ENCODE measurements at regions not wholly inside any gene's neighbourhood (a gene's known extent, or its start where the extent isn't known, plus 50 kb on each side); places are given as distances from the start of the nearest gene placed in this dataset.
"Not testable (repeated sequence)": the region's sequence is repeated elsewhere in the genome, so short reads cannot be mapped to it uniquely, and the experiment has no call there.

GRCh38 chr15:20188611-20189010, 353.0 kb downstream of the GOLGA6L6 start:
- CTCF ChIA-PET; H3K27me3 Mint-ChIP-seq; H3K36me3 Mint-ChIP-seq (ENCODE audit: low read depth); H3K4me1 Mint-ChIP-seq; H3K27ac Mint-ChIP-seq; H3K9me3 Mint-ChIP-seq; POLR2A ChIA-PET; DNase-seq; H3K4me3 Mint-ChIP-seq: not testable (repeated sequence)

- DNase-seq; H3K4me1 Mint-ChIP-seq; POLR2A ChIA-PET; H3K27me3 Mint-ChIP-seq; H3K9me3 Mint-ChIP-seq; H3K4me3 Mint-ChIP-seq; H3K27ac Mint-ChIP-seq; CTCF ChIA-PET; H3K36me3 Mint-ChIP-seq (ENCODE audit: low read depth): not testable (repeated sequence)
These were observed 353.9 kb downstream of the GOLGA6L6 start for GRCh38 chr15:20187370-20188355.

GRCh38 chr15:20184879-20185278, 356.7 kb downstream of the GOLGA6L6 start:
- H3K27ac Mint-ChIP-seq; DNase-seq; H3K4me1 Mint-ChIP-seq; POLR2A ChIA-PET; H3K4me3 Mint-ChIP-seq; H3K9me3 Mint-ChIP-seq; CTCF ChIA-PET; H3K36me3 Mint-ChIP-seq (ENCODE audit: low read depth); H3K27me3 Mint-ChIP-seq: not testable (repeated sequence)

GRCh38 chr15:20168221-20168620, 373.4 kb downstream of the GOLGA6L6 start:
- H3K4me3 Mint-ChIP-seq; H3K9me3 Mint-ChIP-seq; CTCF ChIA-PET; H3K36me3 Mint-ChIP-seq (ENCODE audit: low read depth); H3K27me3 Mint-ChIP-seq; DNase-seq; POLR2A ChIA-PET; H3K4me1 Mint-ChIP-seq; H3K27ac Mint-ChIP-seq: not testable (repeated sequence)

- H3K27ac Mint-ChIP-seq; H3K4me3 Mint-ChIP-seq; H3K4me1 Mint-ChIP-seq; POLR2A ChIA-PET; H3K9me3 Mint-ChIP-seq; CTCF ChIA-PET; DNase-seq; H3K27me3 Mint-ChIP-seq; H3K36me3 Mint-ChIP-seq (ENCODE audit: low read depth): not testable (repeated sequence)
These were observed 388.1 kb downstream of the GOLGA6L6 start for GRCh38 chr15:20153528-20153927.

- H3K27me3 Mint-ChIP-seq; DNase-seq; H3K27ac Mint-ChIP-seq; H3K9me3 Mint-ChIP-seq; H3K4me1 Mint-ChIP-seq; H3K4me3 Mint-ChIP-seq; H3K36me3 Mint-ChIP-seq (ENCODE audit: low read depth); CTCF ChIA-PET; POLR2A ChIA-PET: not testable (repeated sequence)
These were observed 392.9 kb downstream of the GOLGA6L6 start for GRCh38 chr15:20148679-20149078.

- H3K27ac Mint-ChIP-seq; H3K4me3 Mint-ChIP-seq; DNase-seq; H3K27me3 Mint-ChIP-seq; H3K4me1 Mint-ChIP-seq; POLR2A ChIA-PET; H3K9me3 Mint-ChIP-seq; H3K36me3 Mint-ChIP-seq (ENCODE audit: low read depth); CTCF ChIA-PET: not testable (repeated sequence)
These were observed 393.6 kb downstream of the GOLGA6L6 start for GRCh38 chr15:20148008-20148407.

- DNase-seq; H3K36me3 Mint-ChIP-seq (ENCODE audit: low read depth); H3K27ac Mint-ChIP-seq; H3K9me3 Mint-ChIP-seq; CTCF ChIA-PET; H3K4me1 Mint-ChIP-seq; POLR2A ChIA-PET; H3K4me3 Mint-ChIP-seq; H3K27me3 Mint-ChIP-seq: not testable (repeated sequence)
These were observed 397.1 kb downstream of the GOLGA6L6 start for GRCh38 chr15:20144333-20145036.

GRCh38 chr15:20142906-20143305, 398.7 kb downstream of the GOLGA6L6 start:
- H3K27ac Mint-ChIP-seq; DNase-seq; CTCF ChIA-PET; H3K27me3 Mint-ChIP-seq; H3K4me1 Mint-ChIP-seq; POLR2A ChIA-PET; H3K36me3 Mint-ChIP-seq (ENCODE audit: low read depth); H3K4me3 Mint-ChIP-seq; H3K9me3 Mint-ChIP-seq: not testable (repeated sequence)

GRCh38 chr15:20142410-20142809, 399.2 kb downstream of the GOLGA6L6 start:
- H3K27ac Mint-ChIP-seq; DNase-seq; POLR2A ChIA-PET; H3K9me3 Mint-ChIP-seq; H3K4me1 Mint-ChIP-seq; H3K4me3 Mint-ChIP-seq; H3K27me3 Mint-ChIP-seq; H3K36me3 Mint-ChIP-seq (ENCODE audit: low read depth); CTCF ChIA-PET: not testable (repeated sequence)

GRCh38 chr15:20124668-20125067, 416.9 kb downstream of the GOLGA6L6 start:
- CTCF ChIA-PET; H3K36me3 Mint-ChIP-seq (ENCODE audit: low read depth); H3K9me3 Mint-ChIP-seq; POLR2A ChIA-PET; H3K4me1 Mint-ChIP-seq; DNase-seq; H3K4me3 Mint-ChIP-seq; H3K27me3 Mint-ChIP-seq; H3K27ac Mint-ChIP-seq: not testable (repeated sequence)

GRCh38 chr15:20106026-20106425, 435.6 kb downstream of the GOLGA6L6 start:
- POLR2A ChIA-PET, result no interaction called here
- Mint-ChIP-seq H3K36me3 (ENCODE audit: low read depth) (no peaks in the 10 kb centered on the region), H3K27ac (no peak overlapping the region), H3K4me1 (no peaks in the 10 kb centered on the region), H3K27me3 (no peaks in the 10 kb centered on the region), H3K9me3 (no peaks in the 10 kb centered on the region), H3K4me3 (no peak overlapping the region)
- CTCF ChIA-PET, result no interaction called here
- peak; percentile 6 for DNase-seq

GRCh38 chr15:20105011-20105990, 436.3 kb downstream of the GOLGA6L6 start:
- DNase-seq, result peak; percentile 6

More at GRCh38 chr15:20105011-20105990, 436.3 kb downstream of the GOLGA6L6 start:
- H3K4me3 Mint-ChIP-seq; H3K27me3 Mint-ChIP-seq; H3K9me3 Mint-ChIP-seq; H3K4me1 Mint-ChIP-seq; POLR2A ChIA-PET; H3K27ac Mint-ChIP-seq; H3K36me3 Mint-ChIP-seq (ENCODE audit: low read depth); CTCF ChIA-PET: not testable (repeated sequence)

Data from activated CD4-positive, alpha-beta T cell treated with anti-CD3 and anti-CD28 coated beads, Interleukin-2, amount 10 ng/mL, durations not matched to agents 7 days and 5 days (primary cell).